Inferior parietal cortex (tissue), 1 donor: ENCODE measurements at regions not wholly inside any gene's neighbourhood (a gene's known extent, or its start where the extent isn't known, plus 50 kb on each side); places are given as distances from the start of the nearest gene placed in this dataset.

Experiments
- DNase-seq: peaks from one replicate; pipeline ENCODE4 v3.0.0-alpha.2; 2016; ENCODE audit errors: extremely low spot score

DNA sequence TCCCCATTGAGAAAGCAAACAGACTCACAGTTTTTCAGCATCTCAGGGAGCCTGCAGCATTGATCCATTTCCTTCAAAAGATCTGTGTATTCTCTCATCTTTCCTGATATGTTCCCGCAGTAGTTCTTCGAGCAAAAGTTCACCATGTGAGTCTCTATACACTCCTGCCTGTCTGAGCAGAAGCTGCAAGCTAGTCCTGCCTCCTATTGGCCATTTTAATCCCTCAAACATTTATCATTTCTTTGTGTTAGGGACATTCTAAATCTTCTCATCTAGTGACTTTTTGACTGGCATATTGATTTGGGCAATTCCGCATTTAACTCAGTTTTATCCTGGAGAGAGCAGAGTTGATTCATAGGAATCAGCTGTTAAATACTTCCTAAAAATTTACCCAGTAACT lies 660.4 kb upstream of the KLF12 start:
- no peak for DNase-seq

GRCh38 chr13:74794147-74794546 lies 659.9 kb upstream of the KLF12 start:
- no peak for DNase-seq

DNA sequence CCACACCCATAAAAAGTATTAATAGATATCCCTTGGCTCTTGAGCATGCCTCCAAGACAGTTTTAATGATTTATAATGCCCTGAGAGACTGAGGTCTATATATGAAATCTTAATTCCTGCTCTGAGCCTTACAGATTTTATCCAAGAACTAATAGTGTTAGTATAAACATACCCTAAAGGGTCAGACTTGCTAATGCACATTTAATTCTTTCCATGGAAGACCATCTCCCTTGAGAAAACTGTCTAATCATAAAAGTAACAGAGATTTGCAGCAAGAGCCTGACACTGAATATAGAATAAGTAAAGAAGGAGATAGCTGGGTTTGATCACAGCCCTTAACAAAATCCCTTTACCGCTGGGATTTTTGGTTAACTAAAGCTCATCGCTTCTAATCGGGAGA lies 650.8 kb upstream of the KLF12 start:
- no peak for DNase-seq

GRCh38 chr13:74778946-74779345 lies 644.7 kb upstream of the KLF12 start:
- DNase-seq: no peak

- DNase-seq: no peak
Measured at GRCh38 chr13:74778087-74778486, 643.9 kb upstream of the KLF12 start.

- no peak for DNase-seq
Measured at GRCh38 chr13:74774264-74774663, 640.1 kb upstream of the KLF12 start.

DNA sequence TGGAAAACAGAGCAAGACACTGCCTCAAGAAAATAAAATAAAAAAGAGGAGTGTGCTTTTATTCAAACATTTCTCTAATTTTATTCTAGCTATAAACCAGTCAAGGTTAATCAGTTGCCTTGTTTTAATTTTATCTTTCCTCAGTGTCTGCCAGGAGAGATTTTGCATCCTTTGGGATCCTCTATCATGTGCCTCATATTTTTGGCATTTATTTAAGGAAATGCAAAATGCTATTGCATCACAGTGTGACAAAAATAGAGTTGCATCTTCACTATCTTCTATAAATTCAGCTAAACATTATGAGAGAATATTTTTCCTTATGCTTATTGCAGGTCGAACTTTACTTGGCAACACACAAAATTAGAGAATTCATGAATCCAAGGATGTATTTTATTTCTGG lies 639.0 kb upstream of the KLF12 start:
- no peak for DNase-seq

- no peak for DNase-seq
Measured at GRCh38 chr13:74771964-74772363, 637.8 kb upstream of the KLF12 start.

DNA sequence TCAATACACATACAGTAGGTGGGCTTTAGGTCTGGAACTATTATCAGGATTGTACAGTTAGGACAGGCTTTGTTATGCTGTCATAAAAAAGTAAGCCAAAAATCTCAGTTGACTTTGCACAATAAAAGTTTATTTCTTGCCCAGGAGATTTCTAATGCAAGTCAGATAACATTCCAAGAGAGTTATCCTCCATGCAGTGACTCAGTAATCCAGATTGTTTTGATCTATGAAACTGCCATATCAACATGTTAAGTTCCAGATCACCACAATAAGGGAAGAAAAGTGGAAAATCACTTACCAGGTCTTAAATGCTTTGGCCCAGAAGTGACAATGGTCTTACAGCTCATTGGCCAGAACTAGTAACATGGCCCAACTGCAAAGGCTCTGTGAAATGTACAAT lies 636.2 kb upstream of the KLF12 start:
- no peak for DNase-seq

- no peak for DNase-seq
Measured at GRCh38 chr13:74769333-74769732, 635.1 kb upstream of the KLF12 start.

- no peak for DNase-seq
Measured at GRCh38 chr13:74768521-74769085, 634.4 kb upstream of the KLF12 start.

- DNase-seq: no peak
Measured at GRCh38 chr13:74767050-74767449, 632.8 kb upstream of the KLF12 start.

DNA sequence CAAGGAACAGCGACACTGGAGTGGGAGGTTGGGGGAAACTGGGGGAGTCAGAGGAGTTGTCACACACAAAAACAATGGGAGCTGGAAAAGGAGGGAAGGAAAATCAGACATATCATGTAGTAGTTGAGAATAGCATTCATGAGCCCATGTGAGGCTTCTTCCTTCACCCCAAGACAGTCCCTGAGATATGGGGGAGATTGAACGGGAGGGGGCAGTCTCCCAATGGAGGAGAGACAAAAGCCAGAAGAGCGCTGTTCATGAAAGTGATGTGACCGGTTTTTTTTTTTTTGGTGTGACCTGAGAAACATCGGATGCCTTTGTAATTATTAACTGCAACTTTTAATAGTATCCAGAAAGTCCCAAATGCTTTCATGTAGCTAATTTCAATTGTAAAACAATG lies 631.8 kb upstream of the KLF12 start:
- DNase-seq: no peak

DNA sequence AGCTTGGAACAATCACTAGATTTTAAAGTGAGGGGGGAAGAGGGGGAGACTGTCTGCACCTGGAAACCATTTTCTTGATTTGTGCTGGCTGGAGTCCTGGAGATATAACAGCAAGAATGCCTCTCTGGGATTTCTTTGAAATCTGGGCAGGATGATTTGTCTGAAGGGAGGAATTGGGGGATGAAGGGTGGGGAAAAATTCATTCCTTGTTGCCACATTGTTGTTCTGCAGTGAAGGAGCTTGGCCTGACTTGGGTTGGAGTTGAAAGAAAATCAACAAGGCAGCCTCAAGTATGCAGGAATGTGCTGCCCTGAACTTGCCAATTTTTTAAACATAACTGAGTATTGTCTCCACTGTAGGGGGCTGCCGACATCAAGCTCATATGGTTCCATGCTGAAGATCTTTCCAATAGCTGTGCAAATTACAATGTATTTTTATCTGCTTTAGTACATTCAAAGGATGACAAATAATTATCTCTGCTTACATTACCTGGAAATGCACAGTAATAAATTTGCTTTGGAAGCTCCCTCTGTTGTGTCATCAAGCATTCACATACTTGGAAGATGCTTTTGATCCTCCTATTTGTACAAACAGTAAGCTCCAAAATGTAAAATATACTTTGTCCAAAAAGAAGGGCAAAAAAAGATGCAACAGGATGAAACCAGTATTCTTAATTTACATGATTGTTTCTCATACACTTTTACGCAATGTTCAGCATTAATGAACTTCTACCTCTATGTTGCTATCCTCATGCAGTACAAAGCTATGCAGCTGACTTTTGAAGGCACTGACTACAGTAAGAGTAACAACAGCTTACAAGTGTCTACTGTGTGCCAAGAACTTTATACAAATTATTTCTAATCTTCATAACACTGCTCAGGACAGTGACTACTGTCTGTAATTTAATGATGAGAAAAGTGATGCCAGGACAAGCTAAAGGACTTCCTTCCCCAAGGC lies 627.9 kb upstream of the KLF12 start:
- DNase-seq: no peak

- no peak for DNase-seq
Measured at GRCh38 chr13:74758188-74758587, 624.0 kb upstream of the KLF12 start.

GRCh38 chr13:74755065-74755464 lies 620.9 kb upstream of the KLF12 start:
- DNase-seq: no peak

- no peak for DNase-seq
Measured at GRCh38 chr13:74751739-74752138, 617.5 kb upstream of the KLF12 start.

DNA sequence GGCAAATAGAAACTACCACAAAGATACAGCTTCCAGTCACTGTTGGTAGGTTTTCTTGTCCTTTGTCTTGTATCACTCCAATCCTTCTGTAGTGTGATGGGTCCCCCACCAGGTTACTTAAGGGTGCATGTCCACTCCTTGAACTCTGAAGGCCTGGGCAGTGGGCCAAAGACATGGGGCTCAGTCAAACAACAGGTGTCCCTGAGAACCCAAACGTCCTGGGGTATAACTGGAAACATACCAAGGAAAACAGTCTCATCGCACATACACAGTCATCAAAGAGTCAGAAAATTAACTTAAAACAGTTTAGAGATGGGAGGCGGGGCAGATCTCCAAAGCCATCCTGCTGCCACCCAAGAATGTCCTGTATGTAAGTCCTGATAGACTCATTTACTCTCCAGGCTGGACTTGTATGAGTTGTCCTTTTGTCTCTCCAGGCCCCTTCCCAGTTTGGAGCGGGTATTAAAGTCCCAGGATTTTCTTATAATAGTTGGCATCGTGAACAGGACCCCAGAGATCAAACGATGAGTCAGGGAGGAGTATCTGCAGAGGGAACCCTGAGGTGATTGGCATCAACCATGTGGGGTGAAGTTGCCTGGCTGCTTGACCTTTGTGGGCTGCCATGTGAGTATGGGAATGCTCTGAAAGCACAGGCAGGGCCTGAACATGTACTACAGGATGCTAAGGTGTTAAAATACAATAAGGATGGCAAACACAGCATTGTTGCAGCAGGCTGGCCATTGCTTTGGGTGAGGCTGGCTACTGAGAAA lies 613.2 kb upstream of the KLF12 start:
- no peak for DNase-seq

- no peak for DNase-seq
Measured at GRCh38 chr13:74743992-74744391, 609.8 kb upstream of the KLF12 start.

DNA sequence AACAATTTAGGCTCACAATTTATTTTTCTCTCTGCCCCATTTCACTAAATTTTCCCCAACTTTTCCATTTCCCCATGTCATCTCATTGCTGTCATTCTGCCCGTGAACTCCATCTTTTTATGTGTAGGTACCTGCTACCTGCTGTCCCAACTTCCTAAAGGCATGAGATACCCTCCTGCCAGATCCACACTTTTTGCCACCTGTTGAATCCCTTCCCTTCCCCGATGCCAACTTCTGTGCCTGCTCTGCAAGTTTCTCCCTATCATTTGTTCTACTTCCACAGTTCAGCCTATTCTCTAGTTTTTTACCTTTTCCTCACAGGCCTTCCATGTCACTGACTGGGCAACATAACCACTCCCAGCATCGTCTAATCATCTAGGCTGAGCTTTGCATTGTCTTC lies 607.5 kb upstream of the KLF12 start:
- DNase-seq: no peak

DNA sequence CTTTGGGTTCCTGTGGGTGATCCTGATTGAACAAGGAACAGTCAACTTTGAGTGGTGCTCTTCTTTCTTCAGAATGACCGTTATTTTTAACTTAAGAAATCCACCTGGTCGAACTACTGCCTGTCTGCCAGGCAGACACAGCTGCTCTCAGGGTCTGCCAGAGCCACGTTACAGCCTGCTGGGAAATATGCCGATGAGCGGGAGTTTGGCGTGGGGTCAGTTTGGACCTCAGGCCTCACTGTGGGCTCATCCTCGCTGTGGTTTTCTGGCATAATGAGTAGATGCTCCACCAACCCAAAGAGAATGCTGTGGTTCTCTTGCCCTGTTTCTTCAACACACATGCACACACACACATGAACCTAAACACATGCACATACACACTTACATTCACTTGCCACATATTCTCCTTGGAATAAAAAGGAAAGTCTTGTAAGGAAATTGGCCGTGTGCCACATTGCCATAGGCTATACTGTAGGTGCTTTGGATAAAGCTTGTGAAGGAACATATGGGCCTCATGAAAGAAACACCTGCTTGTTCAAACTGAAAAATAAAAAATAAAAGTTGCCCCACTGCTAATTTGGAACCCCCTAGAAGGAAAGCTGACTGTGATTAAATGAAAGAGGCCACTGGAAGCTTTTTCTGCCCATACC lies 598.7 kb upstream of the KLF12 start:
- DNase-seq: no peak

DNA sequence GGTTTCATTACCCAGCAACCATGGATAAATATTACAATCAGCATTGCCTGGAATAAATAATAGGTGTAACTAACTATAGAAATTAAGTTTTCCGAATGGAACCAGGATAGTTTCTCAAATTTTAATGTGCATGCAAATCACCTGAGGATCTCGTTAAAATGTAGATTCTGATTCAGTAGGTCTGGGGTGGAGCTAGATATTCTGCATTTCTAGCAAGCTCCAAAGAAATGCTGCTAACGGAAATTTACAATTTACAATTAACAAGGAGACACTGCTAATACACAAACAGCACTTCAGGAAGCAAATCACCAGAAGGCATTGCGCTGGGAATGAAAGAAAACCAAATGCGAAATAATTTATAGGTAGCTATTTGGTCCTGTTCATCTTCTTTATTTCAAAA lies 597.5 kb upstream of the KLF12 start:
- DNase-seq: no peak
